GM12878 (cell line): ENCODE measurements at regions not wholly inside any gene's neighbourhood (a gene's known extent, or its start where the extent isn't known, plus 50 kb on each side); places are given as distances from the start of the nearest gene placed in this dataset.

ENCODE experiments used
- ATAC-seq: fragments of 200-7000 bp; cut with Tn5 transposase; 3 replicates; pipeline ENCODE4 v1.9.1; 2020; ENCODE audit warnings: mild to moderate bottlenecking, moderate library complexity
- BruUV-seq: library from RNA; stranded (reverse); fragments of 400-500 nt; replicated peaks from 2 replicates; lab custom pipeline; 2021; lab: Mats Ljungman, UMichigan
- CTCF ChIA-PET: fragments of 300-600 bp; sonication (Branson Sonifier 250); formaldehyde crosslinking; extraction: SDS; loops from one replicate; lab custom pipeline; 2021; ENCODE audit warnings: inconsistent platforms; lab: Yijun Ruan, JAX
- POLR2A ChIA-PET: fragments of 350-600 bp; formaldehyde crosslinking; extraction: SDS; loops from one replicate; lab custom pipeline; 2021; ENCODE audit warnings: inconsistent platforms; lab: Charles Lee
- RAD21 ChIA-PET: fragments of 300-600 bp; sonication (Branson Sonifier 250); formaldehyde crosslinking; loops from one replicate; lab custom pipeline; 2023; ENCODE audit warnings: antibody characterized with exemption; ENCODE audit not compliant: unreplicated experiment; lab: Charles Lee
- SMC1A ChIA-PET: fragments of 300-600 bp; sonication (Branson Sonifier 250); formaldehyde crosslinking; loops from one replicate; lab custom pipeline; 2023; ENCODE audit not compliant: unreplicated experiment, uncharacterized antibody; lab: Charles Lee
- DNase-seq: peaks from one replicate; pipeline ENCODE4 v3.0.0-alpha.2; 2011; ENCODE audit warnings: low read depth, low spot score
- FAIRE-seq: peaks from 3 replicates; lab custom pipeline; 2011; peaks lifted over from hg19 to GRCh38; lab: Jason Lieb, UNC
- H2AFZ ChIP-seq: 2 replicates; pipeline ENCODE4 v1.6.0; 2011; ENCODE audit warnings: low read depth, low read length, control low read depth; ENCODE audit not compliant: control insufficient read depth
- H3K27ac ChIP-seq: 2 replicates; pipeline ENCODE4 v1.5.1; 2011; ENCODE audit warnings: control low read depth; ENCODE audit not compliant: control insufficient read depth, insufficient read depth
- H3K27me3 ChIP-seq, 2 experiments: replicated peaks in 1 of 2; 2 replicates each; pipeline versions ENCODE4 v1.6.0 to v1.6.1; 2011; ENCODE audit warnings: low read length in 1 of 2; ENCODE audit not compliant: control insufficient read depth in 2 of 2, insufficient read depth in 2 of 2
- H3K36me3 ChIP-seq, 2 experiments: 2 replicates each; pipeline ENCODE4 v1.5.1; 2011; ENCODE audit warnings: low read length in 1 of 2; ENCODE audit not compliant: control insufficient read depth in 2 of 2, insufficient read depth in 2 of 2
- H3K4me1 ChIP-seq: 2 replicates; pipeline ENCODE4 v1.6.1; 2011; ENCODE audit warnings: mild to moderate bottlenecking, low read length, moderate library complexity, mixed read lengths; ENCODE audit not compliant: control insufficient read depth, insufficient read depth
- H3K4me2 ChIP-seq: 2 replicates; pipeline ENCODE4 v1.6.0; 2011; ENCODE audit warnings: control low read depth; ENCODE audit not compliant: control insufficient read depth, insufficient read depth
- H3K4me3 ChIP-seq: fragments of 200-600 bp; sonication (generic); 2 replicates; pipeline ENCODE4 v1.5.1; 2016
- H3K79me2 ChIP-seq: 2 replicates; pipeline ENCODE4 v1.6.0; 2011; ENCODE audit warnings: low read length; ENCODE audit not compliant: control insufficient read depth, insufficient read depth
- H3K9ac ChIP-seq: 2 replicates; pipeline ENCODE4 v1.8.0; 2011; ENCODE audit warnings: low read length, control low read depth, mixed read lengths; ENCODE audit not compliant: control insufficient read depth, insufficient read depth
- H3K9me3 ChIP-seq: replicated peaks from 3 replicates; pipeline ENCODE4 v1.5.1; 2011; ENCODE audit warnings: mild to moderate bottlenecking, low read length; ENCODE audit not compliant: control insufficient read depth, insufficient read depth
- H4K20me1 ChIP-seq: 2 replicates; pipeline ENCODE4 v1.6.0; 2011; ENCODE audit not compliant: control insufficient read depth, insufficient read depth
- GATAD2B ChIP-seq: fragments of 450-650 bp; conservative IDR thresholded peaks from 2 replicates; pipeline ENCODE4 v1.6.1; 2017; ENCODE audit warnings: low read depth, mild to moderate bottlenecking, moderate library complexity
- JUNB ChIP-seq: IDR thresholded peaks from 2 replicates; pipeline ENCODE4 v1.6.1; 2016; ENCODE audit warnings: antibody characterized with exemption, mild to moderate bottlenecking
- MEF2A ChIP-seq: IDR thresholded peaks from 2 replicates; pipeline ENCODE4 v1.6.1; 2011; ENCODE audit warnings: low read depth, mild to moderate bottlenecking, low read length, moderate library complexity; ENCODE audit not compliant: insufficient read depth
- NFIC ChIP-seq: IDR thresholded peaks from 2 replicates; pipeline ENCODE4 v1.6.1; 2012; ENCODE audit warnings: low read depth, mild to moderate bottlenecking, inconsistent platforms, low read length, moderate library complexity
- RUNX3 ChIP-seq: IDR thresholded peaks from 2 replicates; pipeline ENCODE4 v1.6.1; 2012; ENCODE audit warnings: low read length, inconsistent platforms
- SPI1 ChIP-seq: IDR thresholded peaks from 2 replicates; pipeline ENCODE4 v1.6.1; 2011; ENCODE audit warnings: low read depth, mild to moderate bottlenecking, low read length, moderate library complexity, borderline replicate concordance; ENCODE audit not compliant: insufficient read depth
- STAT1 ChIP-seq: fragments of 450-650 bp; conservative IDR thresholded peaks from 2 replicates; pipeline ENCODE4 v1.6.1; 2014; ENCODE audit warnings: antibody characterized with exemption, mild to moderate bottlenecking
- ZBED1 ChIP-seq: IDR thresholded peaks from 2 replicates; pipeline ENCODE4 v1.6.1; 2016; ENCODE audit warnings: borderline replicate concordance
- ZNF24 ChIP-seq: fragments of 450-650 bp; IDR thresholded peaks from 2 replicates; pipeline ENCODE4 v1.6.1; 2017; ENCODE audit warnings: antibody characterized with exemption, mild to moderate bottlenecking
- ZNF384 ChIP-seq: IDR thresholded peaks from 2 replicates; pipeline ENCODE4 v1.6.1; 2012; ENCODE audit warnings: low read depth, mild to moderate bottlenecking, low read length, improper control_type of control experiment, borderline replicate concordance
- WGBS: methylation state at CpG from one replicate; pipeline ENCODE4 v1.1.6; 2016; ENCODE audit warnings: low lambda C conversion rate; ENCODE audit not compliant: insufficient replicate concordance, insufficient coverage; ENCODE audit errors: missing lambda C conversion rate; 5-methylcytosine and 5-hydroxymethylcytosine counted together
- in situ Hi-C: fragments of 300-500 bp; cut with MboI; formaldehyde crosslinking; loops from 9 replicates; pipeline ENCODE4 v1.14.3; 2018; ENCODE audit warnings: mixed read lengths
- intact Hi-C: fragments of 100-400 bp; cut with micrococcal nuclease; formaldehyde crosslinking; loops from one replicate; pipeline ENCODE4 v1.14.2; 2022; ENCODE audit not compliant: unreplicated experiment
- TF ChIP-seq, protein P1 (sequence below): IDR thresholded peaks from 2 replicates; pipeline ENCODE4 v1.6.1; 2012; ENCODE audit warnings: low read depth, low read length, improper control_type of control experiment
- TF ChIP-seq, protein P2 (sequence below): IDR thresholded peaks from 2 replicates; pipeline ENCODE4 v1.6.1; 2012; ENCODE audit warnings: low read depth, low read length, improper control_type of control experiment
- TF ChIP-seq, protein P3 (sequence below): IDR thresholded peaks from 2 replicates; pipeline ENCODE4 v1.6.1; 2011; ENCODE audit warnings: mild to moderate bottlenecking, low read depth, low read length, moderate library complexity; ENCODE audit not compliant: insufficient replicate concordance

DNA sequence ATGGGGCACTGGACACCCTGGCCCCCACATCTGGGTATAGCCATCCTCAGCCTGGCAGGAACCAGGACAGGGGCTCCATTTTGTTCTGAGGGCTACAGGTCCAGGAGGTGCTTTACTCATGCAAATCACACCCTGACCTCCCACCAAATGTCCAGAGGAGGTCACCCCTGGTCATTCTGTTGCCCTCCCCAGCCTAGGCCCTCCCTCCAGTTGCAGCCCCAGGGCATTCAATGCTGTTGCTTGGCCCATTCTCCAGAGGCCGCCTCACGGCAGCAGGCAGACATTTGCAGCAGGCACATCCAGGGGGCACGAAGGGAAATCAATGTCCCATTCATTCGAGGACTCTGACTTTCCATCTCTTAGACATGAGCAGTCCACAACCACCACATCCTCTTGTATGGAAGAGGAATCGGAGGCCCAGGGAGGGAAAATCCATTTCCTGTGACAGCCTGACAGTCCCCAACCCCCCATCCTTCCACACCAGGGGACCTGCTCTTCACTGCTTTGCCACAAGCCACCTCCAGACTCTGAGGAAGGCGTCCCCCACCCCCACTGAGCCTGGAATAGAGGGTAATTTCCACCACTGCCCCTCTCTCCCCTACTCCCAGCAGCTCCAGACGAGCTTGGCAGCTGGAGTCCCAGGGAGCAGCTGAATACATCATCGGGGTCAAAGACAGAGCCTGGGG is 76.2 kb upstream of the UNC5B start:
- intact Hi-C loops (no loop called here), in situ Hi-C loops (no loop called here)
- Histone ChIP-seq H3K4me2 (no peak overlapping the region), H3K4me1 (no peaks in the 10 kb centered on the region; the same call in 1 of the 2 replicates), H3K27me3 (no peaks in the 10 kb centered on the region; a peak in 2 of 4 replicates), H4K20me1 (no peaks in the 10 kb centered on the region), H2AFZ (no peak overlapping the region), H3K79me2 (no peaks in the 10 kb centered on the region), H3K4me3 (no peak overlapping the region), H3K9ac (no peak overlapping the region), H3K27ac (no peak overlapping the region), H3K36me3 (no peaks in the 10 kb centered on the region), H3K9me3 (no peaks in the 10 kb centered on the region)
- no TSS peak for BruUV-seq
- POLR2A ChIA-PET: no interaction called here
- TF ChIP-seq ZBED1: no peak
- TF ChIP-seq ZNF24: no peak
- TF ChIP-seq STAT1: no peak
- TF ChIP-seq, protein P1, sequence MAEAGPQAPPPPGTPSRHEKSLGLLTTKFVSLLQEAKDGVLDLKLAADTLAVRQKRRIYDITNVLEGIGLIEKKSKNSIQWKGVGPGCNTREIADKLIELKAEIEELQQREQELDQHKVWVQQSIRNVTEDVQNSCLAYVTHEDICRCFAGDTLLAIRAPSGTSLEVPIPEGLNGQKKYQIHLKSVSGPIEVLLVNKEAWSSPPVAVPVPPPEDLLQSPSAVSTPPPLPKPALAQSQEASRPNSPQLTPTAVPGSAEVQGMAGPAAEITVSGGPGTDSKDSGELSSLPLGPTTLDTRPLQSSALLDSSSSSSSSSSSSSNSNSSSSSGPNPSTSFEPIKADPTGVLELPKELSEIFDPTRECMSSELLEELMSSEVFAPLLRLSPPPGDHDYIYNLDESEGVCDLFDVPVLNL: no peak
- no peak for TF ChIP-seq ZNF384
- TF ChIP-seq NFIC: no peak
- ATAC-seq (no peak), FAIRE-seq (no peak), DNase-seq (no peak)
- CTCF ChIA-PET: no interaction called here
- WGBS: 18% methylated on average over 8 of the region's 8 CpGs
- SMC1A ChIA-PET: interaction anchor here (0.7 kb wide), 1 partner anchor 26 kb away, joined by 3 read pairs; no protein-coding TSS in a partner anchor
- RAD21 ChIA-PET: no interaction called here

DNA sequence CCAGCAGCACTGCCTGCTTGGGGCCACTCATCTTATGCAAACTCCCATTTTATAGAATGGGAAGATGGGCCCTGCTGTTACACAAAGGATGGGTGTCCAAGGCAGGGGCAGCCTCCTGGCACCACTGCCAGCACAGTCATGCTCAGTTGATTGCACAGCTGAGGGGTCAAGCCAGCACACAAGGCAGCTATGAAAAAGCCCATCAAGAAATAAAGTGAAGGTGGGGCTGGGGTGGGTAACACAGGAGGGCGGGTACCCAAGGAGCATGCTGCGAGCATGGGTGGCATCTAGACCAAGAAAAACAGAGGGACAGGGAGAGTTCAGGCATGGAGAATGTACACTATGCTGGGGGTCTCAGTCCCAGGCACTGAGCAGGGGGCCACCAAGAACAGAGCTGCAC is 74.7 kb upstream of the UNC5B start:
- FAIRE-seq: no peak
- no peak for DNase-seq
- no peaks in the 10 kb centered on the region for H3K36me3 ChIP-seq
- RAD21 ChIA-PET: no interaction called here
- no peaks in the 10 kb centered on the region for H3K9me3 ChIP-seq
- 37% methylated on average over 2 of the region's 2 CpGs for WGBS
- no peak overlapping the region for H3K4me2 ChIP-seq
- SMC1A ChIA-PET: no interaction called here
- H2AFZ ChIP-seq: no peak overlapping the region
- H3K27me3 ChIP-seq: no peaks in the 10 kb centered on the region; a peak in 1 of 4 replicates
- in situ Hi-C loops: no loop called here
- CTCF ChIA-PET: no interaction called here
- no peak overlapping the region for H3K9ac ChIP-seq
- H3K4me3 ChIP-seq: no peak overlapping the region
- H3K4me1 ChIP-seq: no peaks in the 10 kb centered on the region; the same call in 1 of the 2 replicates
- H4K20me1 ChIP-seq: no peaks in the 10 kb centered on the region
- intact Hi-C loops: no loop called here
- POLR2A ChIA-PET: no interaction called here
- no peak for ATAC-seq
- no peak overlapping the region for H3K27ac ChIP-seq
- no peaks in the 10 kb centered on the region for H3K79me2 ChIP-seq
- no TSS peak for BruUV-seq
- no peak for TF ChIP-seq JUNB
- TF ChIP-seq, protein P2, sequence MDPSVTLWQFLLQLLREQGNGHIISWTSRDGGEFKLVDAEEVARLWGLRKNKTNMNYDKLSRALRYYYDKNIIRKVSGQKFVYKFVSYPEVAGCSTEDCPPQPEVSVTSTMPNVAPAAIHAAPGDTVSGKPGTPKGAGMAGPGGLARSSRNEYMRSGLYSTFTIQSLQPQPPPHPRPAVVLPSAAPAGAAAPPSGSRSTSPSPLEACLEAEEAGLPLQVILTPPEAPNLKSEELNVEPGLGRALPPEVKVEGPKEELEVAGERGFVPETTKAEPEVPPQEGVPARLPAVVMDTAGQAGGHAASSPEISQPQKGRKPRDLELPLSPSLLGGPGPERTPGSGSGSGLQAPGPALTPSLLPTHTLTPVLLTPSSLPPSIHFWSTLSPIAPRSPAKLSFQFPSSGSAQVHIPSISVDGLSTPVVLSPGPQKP: no peak
- TF ChIP-seq, protein P3, sequence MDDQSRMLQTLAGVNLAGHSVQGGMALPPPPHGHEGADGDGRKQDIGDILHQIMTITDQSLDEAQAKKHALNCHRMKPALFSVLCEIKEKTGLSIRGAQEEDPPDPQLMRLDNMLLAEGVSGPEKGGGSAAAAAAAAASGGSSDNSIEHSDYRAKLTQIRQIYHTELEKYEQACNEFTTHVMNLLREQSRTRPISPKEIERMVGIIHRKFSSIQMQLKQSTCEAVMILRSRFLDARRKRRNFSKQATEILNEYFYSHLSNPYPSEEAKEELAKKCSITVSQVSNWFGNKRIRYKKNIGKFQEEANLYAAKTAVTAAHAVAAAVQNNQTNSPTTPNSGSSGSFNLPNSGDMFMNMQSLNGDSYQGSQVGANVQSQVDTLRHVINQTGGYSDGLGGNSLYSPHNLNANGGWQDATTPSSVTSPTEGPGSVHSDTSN: no peak
- no peak for TF ChIP-seq MEF2A
- TF ChIP-seq GATAD2B: no peak
- TF ChIP-seq SPI1: no peak
- TF ChIP-seq RUNX3: no peak
